ENCODE measurements at regions not wholly inside any gene's neighbourhood (a gene's known extent, or its start where the extent isn't known, plus 50 kb on each side); places are given as distances from the start of the nearest gene placed in this dataset.

DNA sequence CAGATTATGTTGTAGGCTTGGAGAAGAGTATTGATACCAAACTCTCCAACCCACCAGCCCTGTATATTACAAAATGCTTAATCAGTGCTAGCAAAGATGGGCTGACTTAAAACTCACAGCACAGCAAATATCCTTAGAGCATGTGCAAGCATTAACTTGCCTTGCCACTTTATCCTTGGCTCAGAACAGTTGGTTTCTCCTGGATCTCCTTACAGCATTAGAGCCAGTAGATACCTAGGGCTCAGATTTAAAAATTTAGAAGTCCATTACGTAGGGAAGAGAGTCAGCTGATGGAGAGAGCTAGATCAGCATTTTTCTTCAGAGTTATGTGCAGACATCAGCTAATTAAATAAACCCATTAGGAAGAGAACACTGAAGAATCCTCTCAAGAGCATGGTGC, 198.5 kb upstream of the ZBED5 start:
- TF ChIP-seq GLIS3 (CRISPR knock-in tag; IDR thresholded peaks at IDR 0.05) (no peak), RARB (CRISPR knock-in tag; IDR thresholded peaks at IDR 0.05) (no peak), ZNF565 (CRISPR knock-in tag; conservative IDR thresholded peaks at IDR 0.05; ENCODE audit: low read depth) (no peak), ZNF70 (CRISPR knock-in tag; IDR thresholded peaks at IDR 0.05) (no peak)
- no peak for ATAC-seq

DNA sequence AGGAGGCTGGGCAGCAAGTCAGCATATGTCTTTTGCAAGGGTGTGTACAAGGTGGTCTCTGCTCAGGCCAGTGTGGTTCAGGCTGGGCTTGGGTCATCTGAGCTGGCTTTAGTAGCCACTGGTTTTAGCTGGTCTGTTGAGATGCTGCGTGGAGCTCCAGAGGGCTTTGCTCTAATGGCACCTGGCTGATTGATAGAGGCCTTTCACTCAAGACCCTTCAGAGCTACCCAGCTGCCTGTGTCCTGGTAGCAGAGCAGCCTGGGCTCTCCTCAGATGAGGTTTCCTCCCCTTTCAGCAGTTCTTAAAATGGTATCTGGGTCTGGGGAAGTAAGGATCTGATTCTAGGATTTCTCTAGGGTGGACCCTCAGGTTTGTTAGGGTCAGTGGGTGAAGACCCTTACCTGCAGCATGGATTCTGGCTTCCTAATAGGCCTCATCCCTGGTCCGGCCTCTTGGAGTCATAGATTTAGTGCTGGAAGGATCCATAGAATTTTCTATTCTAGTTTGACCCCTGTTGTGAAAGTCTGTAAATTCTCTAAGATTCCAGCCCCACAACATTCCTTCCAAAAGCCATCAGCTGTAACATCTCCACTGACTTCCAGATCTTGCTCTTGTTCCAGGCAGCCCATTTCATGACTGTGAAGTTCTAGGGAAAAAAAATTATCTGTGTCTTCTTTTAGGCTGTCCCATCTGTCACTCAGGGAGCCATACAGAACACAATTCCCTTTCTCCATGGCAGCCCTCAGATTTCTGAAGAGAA, 190.2 kb upstream of the ZBED5 start:
- no peak for ATAC-seq
- TF ChIP-seq ZNF70 (CRISPR knock-in tag; IDR thresholded peaks at IDR 0.05), result no peak
- no peak for TF ChIP-seq ZNF8 (CRISPR knock-in tag; IDR thresholded peaks at IDR 0.05)
- TF ChIP-seq, protein P1, sequence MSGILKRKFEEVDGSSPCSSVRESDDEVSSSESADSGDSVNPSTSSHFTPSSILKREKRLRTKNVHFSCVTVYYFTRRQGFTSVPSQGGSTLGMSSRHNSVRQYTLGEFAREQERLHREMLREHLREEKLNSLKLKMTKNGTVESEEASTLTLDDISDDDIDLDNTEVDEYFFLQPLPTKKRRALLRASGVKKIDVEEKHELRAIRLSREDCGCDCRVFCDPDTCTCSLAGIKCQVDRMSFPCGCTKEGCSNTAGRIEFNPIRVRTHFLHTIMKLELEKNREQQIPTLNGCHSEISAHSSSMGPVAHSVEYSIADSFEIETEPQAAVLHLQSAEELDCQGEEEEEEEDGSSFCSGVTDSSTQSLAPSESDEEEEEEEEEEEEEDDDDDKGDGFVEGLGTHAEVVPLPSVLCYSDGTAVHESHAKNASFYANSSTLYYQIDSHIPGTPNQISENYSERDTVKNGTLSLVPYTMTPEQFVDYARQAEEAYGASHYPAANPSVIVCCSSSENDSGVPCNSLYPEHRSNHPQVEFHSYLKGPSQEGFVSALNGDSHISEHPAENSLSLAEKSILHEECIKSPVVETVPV (CRISPR knock-in tag; IDR thresholded peaks at IDR 0.05), result no peak
- no peak for TF ChIP-seq CSDC2 (CRISPR knock-in tag; IDR thresholded peaks at IDR 0.05)
- no peak for TF ChIP-seq ZC3H10 (CRISPR knock-in tag; IDR thresholded peaks at IDR 0.05)
- no peak for TF ChIP-seq BACH2 (CRISPR knock-in tag; IDR thresholded peaks at IDR 0.05; ENCODE audit: borderline replicate concordance)
- no peak for TF ChIP-seq ESRRG (CRISPR knock-in tag; IDR thresholded peaks at IDR 0.05)
- TF ChIP-seq ARNTL (CRISPR knock-in tag; IDR thresholded peaks at IDR 0.05; ENCODE audit: borderline replicate concordance, low read depth), result no peak
- TF ChIP-seq ZNF565 (CRISPR knock-in tag; conservative IDR thresholded peaks at IDR 0.05; ENCODE audit: low read depth), result no peak
- TF ChIP-seq TOX (CRISPR knock-in tag; IDR thresholded peaks at IDR 0.05; ENCODE audit: borderline replicate concordance), result no peak
- no peak for TF ChIP-seq SNAI2 (CRISPR knock-in tag; IDR thresholded peaks at IDR 0.05)
- TF ChIP-seq ISL1 (CRISPR knock-in tag; IDR thresholded peaks at IDR 0.05), result no peak
- no peak for TF ChIP-seq ZFP3 (CRISPR knock-in tag; IDR thresholded peaks at IDR 0.05)
- TF ChIP-seq GLIS3 (CRISPR knock-in tag; IDR thresholded peaks at IDR 0.05), result no peak
- no peak for TF ChIP-seq OSR1 (CRISPR knock-in tag; IDR thresholded peaks at IDR 0.05)
- TF ChIP-seq RARB (CRISPR knock-in tag; IDR thresholded peaks at IDR 0.05), result no peak

DNA sequence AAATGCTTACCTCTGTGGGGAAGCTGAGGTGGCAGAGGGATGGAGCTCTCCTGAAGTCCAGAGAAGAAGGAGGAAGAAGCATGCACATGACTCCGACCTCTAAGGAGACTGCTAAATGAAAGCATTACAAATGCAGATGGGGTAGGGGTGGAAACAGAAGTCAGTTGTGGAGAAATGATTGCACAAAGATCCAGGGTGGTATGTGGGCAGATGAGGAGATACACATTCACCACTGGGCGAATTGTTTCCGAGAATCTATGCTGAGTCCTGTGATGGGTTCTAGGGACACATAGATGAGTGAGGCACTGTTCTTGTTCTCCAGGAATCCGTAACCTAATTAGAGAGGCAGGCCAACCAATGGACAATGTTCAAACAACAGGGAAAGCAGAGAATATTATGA, 188.9 kb upstream of the ZBED5 start:
- no peak for ATAC-seq
- TF ChIP-seq ESRRG (CRISPR knock-in tag; IDR thresholded peaks at IDR 0.05) (no peak), OSR1 (CRISPR knock-in tag; IDR thresholded peaks at IDR 0.05) (no peak), ISL1 (CRISPR knock-in tag; IDR thresholded peaks at IDR 0.05) (no peak), SNAI2 (CRISPR knock-in tag; IDR thresholded peaks at IDR 0.05) (no peak), PPARA (CRISPR knock-in tag; IDR thresholded peaks at IDR 0.05; ENCODE audit: borderline replicate concordance) (no peak), RARB (CRISPR knock-in tag; IDR thresholded peaks at IDR 0.05) (no peak), ZFP30 (CRISPR knock-in tag; IDR thresholded peaks at IDR 0.05) (no peak), ZC3H10 (CRISPR knock-in tag; IDR thresholded peaks at IDR 0.05) (no peak), BACH2 (CRISPR knock-in tag; IDR thresholded peaks at IDR 0.05; ENCODE audit: borderline replicate concordance) (no peak), GLIS3 (CRISPR knock-in tag; IDR thresholded peaks at IDR 0.05) (no peak), CSDC2 (CRISPR knock-in tag; IDR thresholded peaks at IDR 0.05) (no peak), TCF4 (CRISPR knock-in tag; IDR thresholded peaks at IDR 0.05; ENCODE audit: borderline replicate concordance) (no peak)
- TF ChIP-seq, protein P2, sequence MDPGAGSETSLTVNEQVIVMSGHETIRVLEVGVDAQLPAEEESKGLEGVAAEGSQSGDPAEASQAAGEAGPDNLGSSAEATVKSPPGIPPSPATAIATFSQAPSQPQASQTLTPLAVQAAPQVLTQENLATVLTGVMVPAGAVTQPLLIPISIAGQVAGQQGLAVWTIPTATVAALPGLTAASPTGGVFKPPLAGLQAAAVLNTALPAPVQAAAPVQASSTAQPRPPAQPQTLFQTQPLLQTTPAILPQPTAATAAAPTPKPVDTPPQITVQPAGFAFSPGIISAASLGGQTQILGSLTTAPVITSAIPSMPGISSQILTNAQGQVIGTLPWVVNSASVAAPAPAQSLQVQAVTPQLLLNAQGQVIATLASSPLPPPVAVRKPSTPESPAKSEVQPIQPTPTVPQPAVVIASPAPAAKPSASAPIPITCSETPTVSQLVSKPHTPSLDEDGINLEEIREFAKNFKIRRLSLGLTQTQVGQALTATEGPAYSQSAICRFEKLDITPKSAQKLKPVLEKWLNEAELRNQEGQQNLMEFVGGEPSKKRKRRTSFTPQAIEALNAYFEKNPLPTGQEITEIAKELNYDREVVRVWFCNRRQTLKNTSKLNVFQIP (CRISPR knock-in tag; IDR thresholded peaks at IDR 0.05; ENCODE audit: borderline replicate concordance, low read depth), result no peak
- TF ChIP-seq, protein P3, sequence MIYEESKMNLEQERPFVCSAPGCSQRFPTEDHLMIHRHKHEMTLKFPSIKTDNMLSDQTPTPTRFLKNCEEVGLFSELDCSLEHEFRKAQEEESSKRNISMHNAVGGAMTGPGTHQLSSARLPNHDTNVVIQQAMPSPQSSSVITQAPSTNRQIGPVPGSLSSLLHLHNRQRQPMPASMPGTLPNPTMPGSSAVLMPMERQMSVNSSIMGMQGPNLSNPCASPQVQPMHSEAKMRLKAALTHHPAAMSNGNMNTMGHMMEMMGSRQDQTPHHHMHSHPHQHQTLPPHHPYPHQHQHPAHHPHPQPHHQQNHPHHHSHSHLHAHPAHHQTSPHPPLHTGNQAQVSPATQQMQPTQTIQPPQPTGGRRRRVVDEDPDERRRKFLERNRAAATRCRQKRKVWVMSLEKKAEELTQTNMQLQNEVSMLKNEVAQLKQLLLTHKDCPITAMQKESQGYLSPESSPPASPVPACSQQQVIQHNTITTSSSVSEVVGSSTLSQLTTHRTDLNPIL (CRISPR knock-in tag; IDR thresholded peaks at IDR 0.05; ENCODE audit: low read depth), result no peak
- TF ChIP-seq, protein P1 (CRISPR knock-in tag; IDR thresholded peaks at IDR 0.05), result no peak
- TF ChIP-seq, protein P4, sequence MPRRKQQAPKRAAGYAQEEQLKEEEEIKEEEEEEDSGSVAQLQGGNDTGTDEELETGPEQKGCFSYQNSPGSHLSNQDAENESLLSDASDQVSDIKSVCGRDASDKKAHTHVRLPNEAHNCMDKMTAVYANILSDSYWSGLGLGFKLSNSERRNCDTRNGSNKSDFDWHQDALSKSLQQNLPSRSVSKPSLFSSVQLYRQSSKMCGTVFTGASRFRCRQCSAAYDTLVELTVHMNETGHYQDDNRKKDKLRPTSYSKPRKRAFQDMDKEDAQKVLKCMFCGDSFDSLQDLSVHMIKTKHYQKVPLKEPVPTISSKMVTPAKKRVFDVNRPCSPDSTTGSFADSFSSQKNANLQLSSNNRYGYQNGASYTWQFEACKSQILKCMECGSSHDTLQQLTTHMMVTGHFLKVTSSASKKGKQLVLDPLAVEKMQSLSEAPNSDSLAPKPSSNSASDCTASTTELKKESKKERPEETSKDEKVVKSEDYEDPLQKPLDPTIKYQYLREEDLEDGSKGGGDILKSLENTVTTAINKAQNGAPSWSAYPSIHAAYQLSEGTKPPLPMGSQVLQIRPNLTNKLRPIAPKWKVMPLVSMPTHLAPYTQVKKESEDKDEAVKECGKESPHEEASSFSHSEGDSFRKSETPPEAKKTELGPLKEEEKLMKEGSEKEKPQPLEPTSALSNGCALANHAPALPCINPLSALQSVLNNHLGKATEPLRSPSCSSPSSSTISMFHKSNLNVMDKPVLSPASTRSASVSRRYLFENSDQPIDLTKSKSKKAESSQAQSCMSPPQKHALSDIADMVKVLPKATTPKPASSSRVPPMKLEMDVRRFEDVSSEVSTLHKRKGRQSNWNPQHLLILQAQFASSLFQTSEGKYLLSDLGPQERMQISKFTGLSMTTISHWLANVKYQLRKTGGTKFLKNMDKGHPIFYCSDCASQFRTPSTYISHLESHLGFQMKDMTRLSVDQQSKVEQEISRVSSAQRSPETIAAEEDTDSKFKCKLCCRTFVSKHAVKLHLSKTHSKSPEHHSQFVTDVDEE (CRISPR knock-in tag; IDR thresholded peaks at IDR 0.05), result no peak

All from SK-N-SH treated with all-trans-retinoic acid at 6 μM for 48 hours (cell line).